Astrocyte (in vitro differentiated cells and primary cell): ENCODE measurements at regions not wholly inside any gene's neighbourhood (a gene's known extent, or its start where the extent isn't known, plus 50 kb on each side); places are given as distances from the start of the nearest gene placed in this dataset.

Source experiments
- CTCF ChIP-seq: IDR thresholded peaks from 2 replicates; pipeline ENCODE4 v1.5.1; 2011; ENCODE audit warnings: low read depth, mild to moderate bottlenecking, inconsistent platforms, low read length, moderate library complexity; ENCODE audit not compliant: insufficient read depth
- EZH2 ChIP-seq: IDR thresholded peaks from 2 replicates; pipeline ENCODE4 v1.6.1; 2012; ENCODE audit warnings: mild to moderate bottlenecking, low read length, inconsistent platforms; ENCODE audit not compliant: insufficient read depth

- no peak for TF ChIP-seq CTCF
- no peak for TF ChIP-seq EZH2
Measured at GRCh38 chr7:79982141-79982770, 152.4 kb upstream of the GNAI1 start.
